ENCODE measurements at regions not wholly inside any gene's neighbourhood (a gene's known extent, or its start where the extent isn't known, plus 50 kb on each side); places are given as distances from the start of the nearest gene placed in this dataset.

DNA sequence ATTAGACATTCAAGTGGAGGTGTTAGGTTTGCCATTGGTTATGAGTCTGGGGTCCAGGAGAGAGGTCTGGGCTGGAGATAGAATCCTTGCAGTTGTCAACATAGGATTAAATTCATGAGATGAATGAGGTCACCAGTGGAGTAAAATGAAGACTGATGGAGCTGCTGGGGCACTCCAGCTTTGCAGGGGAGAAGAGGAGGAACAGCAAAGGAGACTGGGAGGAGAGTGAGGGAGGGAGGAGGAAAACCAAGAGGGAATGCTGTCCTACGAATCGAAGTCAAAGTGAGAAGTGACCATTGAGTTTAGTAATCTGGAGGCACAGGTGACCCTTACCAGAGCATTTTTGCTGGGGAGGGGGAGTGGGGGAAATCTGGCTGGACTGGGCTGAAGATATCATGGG lies 178.2 kb upstream of the NR3C1 start:
- no peak for DNase-seq

DNA sequence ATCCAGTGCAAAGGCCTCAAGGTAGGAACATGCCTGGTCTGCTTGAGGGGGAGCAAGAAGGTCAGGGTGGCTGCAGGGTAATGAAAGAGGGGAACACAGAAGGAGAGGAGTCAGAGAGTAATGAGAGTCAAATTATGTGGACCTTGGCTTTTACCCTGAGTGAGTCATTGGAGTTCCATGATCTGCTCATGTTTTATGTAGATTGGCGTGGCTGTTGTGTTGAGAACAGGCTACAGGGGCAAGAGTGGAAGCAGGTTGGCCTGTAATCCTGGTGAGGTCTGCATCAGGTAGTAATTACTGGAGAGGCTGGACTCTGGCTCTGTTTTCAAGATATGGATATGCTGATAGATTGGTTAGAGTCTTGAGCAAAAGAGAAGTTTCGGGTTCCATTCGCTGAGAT lies 177.7 kb upstream of the NR3C1 start:
- no peak for DNase-seq

DNA sequence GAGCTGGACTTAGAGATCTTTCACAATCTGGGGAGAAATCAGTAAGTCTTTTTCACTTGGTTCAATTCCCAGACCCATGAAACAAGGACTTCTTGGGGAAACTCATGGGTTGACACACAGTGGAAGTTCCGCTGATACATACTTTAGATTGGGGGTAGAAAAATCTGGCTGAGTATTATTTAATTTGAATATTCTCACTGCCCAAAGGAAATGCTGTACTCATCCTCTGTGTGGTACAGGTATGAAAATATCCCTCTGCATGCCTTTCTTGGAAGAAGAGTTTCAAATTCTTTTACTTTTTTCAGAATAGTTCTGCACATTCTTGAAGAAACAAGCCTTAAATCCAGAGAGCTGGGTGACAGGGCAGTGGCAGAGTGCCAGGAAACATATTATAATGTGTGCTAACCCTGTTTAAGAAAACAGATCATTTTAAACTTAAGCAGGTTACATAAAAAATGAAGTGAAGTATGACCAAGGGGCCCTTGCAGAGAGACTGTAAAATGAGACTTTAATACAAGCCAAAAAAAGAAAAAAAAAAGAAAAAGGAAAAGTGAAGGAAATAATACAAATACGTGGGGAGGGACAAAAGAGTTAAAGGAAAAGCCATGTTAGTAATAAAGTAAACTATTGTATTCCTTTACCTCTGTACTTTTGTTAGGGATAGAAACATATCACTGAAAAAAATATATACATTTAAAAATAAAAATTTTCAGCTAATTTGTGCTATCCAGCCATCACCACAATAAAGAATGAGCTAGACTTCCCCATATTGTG lies 173.4 kb upstream of the NR3C1 start:
- no peak for DNase-seq

DNA sequence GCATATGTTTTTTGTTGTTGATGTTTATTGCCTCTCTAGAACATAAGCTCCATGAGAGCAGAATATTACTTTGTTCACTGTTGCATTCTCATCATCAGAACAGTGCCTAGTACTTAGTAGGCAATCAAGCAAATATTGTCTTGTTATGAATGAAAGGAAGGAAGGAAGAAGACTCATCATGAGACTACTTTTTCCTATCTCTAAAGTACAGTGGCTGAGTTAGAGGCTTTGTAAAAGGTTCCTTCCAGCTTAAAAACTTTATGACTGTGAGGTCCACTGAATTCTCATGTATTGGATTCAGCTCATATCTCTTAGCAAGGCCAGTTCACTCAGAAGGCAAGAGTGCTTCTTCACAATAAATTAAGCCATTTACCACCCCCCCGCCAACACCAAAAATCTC lies 171.8 kb upstream of the NR3C1 start:
- no peak for DNase-seq

DNA sequence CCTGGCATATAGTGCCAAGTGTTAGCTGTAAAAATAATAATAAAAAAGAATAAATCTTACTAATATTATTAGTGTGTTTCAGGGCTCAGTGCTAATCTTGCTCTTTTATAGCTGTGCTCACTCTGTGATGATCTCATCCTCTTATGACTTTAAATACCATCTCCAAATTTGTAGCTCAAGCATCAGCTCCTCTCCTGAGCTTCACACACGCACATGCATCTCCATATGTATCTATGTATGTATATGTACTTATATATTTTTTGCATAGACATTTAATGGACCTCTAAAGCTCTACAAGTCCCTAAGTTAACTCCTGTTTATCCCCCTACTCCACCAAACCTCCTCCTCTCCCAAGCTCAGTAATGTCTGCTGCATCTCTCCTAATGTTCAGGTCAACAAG lies 170.8 kb upstream of the NR3C1 start:
- DNase-seq = no peak

DNA sequence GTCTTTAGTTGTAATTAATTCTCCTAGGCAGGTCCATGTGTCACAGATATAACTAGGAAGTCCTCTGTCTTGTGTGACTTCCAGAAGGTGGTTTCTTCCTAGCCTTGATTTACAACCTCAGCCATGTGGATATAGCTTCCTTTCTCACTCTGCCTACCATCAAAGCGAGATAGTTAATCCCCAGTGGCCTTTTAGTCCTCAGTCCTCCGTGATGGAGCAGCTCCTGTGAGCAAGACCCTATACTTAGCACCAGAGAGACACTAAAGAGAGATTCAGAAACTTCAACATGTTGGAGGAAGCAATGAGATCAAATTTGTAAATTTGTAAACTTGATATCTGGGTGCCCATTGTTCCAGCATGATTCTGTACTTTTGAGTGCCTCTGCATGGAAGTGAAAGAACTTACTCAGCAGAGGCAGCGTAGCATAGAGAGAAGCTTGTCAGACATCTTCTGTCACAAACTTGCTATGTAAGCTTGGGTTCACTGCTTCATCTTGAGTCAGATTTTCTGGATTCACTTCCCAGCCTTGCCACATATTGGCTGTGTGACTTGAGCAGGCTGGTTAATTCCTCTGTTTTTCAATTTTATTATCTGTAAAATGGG lies 170.2 kb upstream of the NR3C1 start:
- DNase-seq = no peak

DNA sequence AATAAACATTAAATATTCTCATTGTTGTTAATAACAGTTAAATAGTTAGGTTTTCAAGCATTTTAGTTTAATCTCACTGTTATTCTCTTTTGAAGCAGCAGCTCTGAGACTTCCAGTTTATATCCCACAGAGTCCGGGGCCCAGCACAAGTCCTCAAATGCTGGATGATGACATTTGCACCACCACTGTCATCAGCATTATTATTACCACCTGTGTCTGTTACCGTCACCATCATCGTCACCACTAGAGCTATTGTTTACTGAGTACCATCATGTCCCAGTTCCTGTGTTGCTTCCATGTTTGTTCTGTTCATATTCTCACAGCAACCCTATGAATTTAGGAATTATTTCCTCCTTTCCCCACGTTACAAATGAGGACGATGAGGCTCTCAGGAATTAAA lies 169.2 kb upstream of the NR3C1 start:
- no peak for DNase-seq

DNA sequence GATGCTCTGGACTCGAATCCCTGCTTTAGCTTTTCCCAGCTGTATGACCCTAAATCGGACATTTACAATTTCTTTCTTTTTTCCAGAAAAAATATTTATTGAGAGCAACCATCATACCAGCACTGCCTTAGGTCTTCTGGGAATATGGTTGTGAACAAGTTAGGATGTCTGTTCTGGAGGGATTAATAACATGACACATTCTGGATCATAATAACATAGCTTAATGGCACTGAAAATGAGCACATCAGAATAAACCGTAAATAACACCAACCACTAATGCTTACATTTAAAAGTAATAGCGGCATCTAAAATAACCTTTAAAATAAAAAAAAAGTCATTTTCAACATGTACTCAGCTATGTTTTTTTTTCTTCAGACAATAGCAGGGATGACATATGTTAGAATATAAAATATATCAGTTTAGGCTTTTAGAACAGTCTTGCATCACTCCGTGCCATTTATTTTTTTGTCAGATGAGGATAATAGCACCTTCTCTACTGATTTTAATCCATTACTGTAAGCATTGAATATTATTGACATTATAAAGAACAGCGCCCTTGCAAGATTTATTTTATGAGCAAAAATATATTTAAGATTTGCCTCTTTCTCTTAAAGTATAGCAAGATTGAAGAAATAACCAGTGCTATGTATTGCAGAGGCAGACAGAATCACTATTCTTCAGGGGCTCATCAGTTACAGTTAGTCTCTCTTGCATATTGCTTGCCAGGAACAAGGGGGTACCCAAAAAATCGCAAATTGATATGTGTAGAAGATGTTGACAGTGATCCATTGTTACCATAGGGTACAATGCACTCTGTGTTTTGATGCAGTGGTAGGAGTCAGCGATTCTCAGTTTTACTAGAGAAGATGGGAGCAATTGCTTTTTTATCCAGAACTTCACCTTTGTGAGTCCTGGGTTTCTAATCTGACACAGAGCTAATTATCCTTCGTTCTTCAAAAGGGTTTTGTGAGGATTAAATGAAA lies 168.4 kb upstream of the NR3C1 start:
- DNase-seq = no peak

DNA sequence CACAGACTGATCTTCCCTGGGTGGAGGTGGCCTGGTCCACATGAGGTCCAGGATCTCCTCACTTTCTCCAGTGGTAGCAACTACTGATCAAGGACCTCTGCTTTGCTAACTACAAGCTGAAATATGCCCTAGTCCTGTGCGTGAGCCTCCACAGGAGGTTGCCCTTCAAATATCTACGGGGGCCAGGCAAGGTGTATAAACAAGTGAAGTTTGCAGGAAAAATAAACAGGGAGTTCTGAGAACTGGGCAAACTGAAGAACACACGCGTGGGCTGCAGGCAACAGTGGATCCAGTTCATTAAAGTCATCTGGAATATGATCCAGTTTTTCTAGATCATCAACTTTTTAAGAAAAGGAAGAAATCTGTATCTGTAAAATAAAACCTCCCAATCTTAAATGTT lies 167.5 kb upstream of the NR3C1 start:
- DNase-seq = no peak

DNA sequence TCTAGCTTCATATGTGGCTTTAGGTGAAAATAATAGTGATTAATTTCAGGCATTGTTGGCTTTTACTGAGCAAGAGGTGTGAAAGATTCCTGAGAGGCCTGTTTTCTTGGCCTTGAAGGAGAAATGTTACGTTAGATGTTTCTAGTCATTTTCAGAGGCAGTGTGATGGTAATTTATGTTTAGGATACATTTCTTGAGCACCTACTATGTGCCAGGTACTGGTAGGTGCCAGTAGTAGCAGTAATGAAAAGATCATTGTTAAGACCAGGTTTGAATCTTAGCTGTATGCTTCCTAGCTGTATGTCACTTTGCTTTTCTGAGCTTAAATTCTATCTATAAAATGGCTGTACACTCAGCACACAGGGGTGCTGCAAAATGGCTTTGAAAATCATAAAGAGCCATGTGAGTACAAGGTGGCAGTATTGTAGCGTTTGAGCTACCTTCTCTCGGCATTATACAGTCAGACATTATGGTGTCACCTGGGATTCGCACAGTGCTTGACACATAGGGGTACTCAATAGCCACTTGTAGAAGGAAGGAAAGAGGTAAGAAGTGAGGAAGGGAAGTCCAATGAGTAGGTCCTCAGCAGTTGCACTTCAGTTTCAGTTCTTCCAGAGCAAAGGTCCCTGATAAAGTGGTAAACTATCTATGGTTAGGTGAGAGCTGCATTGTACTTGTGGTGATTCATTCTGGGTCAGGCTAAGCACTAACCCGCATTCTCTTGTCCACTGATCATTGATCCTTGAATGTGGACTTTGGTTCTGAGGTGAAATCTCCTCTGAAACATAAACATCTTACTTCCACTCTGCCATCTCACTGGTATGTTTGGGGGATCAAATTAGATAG lies 166.5 kb upstream of the NR3C1 start:
- DNase-seq = no peak

DNA sequence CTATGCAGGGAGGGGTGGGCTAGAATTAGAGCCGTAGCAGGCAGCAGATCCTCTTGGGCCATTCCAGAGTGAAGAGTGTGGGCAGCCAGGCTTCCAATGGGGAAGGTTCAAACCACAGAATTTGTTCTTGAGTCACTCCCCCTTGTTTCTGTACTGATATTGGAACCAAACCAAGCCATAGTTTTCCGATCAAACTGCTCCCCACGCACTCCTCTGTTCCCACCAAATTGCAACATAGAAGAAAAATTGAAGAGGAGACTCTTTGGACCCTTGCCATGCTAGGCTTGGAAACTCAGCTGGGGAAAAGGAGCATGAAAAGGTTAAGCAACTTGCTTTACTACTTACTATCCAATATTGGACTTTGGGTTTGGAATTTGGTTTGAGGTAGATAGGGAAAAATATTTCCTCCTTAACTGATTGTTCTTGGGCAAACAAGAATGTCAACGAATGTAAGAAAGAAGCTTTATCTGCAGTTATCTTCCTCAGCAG lies 165.8 kb upstream of the NR3C1 start:
- no peak for DNase-seq

DNA sequence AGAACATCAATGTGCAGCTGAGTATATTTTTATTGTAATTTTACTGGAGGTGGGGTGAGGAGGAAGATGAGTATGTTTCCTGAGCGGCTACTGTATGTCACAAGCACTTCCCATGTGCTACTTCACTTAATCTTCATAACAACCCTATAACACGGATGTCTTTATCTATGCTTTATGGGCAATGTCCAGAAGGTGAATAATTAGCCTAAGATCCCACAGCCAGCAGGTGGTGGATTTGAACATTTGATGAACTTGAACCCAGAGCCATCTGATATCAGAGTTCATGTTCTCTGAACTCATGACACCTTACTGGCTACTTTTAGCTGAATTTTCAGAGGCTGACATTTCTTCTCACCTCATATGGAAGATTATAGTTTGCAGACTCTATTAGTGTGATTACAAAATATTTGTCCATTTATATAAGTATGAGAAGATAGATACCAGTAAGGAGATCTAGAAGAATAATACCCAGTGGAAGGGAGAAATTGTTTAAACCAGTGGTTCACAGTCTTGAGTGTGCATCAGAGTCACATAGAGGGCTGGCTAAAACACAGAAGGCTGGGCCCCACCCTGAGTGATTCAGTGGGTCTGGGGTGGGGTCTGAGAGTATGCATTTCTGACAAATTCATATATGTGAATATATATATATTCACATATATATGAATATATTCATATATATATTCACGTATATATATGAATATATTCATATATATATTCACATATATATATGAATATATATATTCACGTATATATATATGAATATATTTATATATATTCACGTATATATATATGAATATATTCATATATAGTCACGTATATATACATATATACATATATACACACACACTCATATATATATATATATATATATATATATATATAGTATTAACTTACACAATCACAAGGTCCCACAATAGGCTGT lies 164.4 kb upstream of the NR3C1 start:
- no peak for DNase-seq

DNA sequence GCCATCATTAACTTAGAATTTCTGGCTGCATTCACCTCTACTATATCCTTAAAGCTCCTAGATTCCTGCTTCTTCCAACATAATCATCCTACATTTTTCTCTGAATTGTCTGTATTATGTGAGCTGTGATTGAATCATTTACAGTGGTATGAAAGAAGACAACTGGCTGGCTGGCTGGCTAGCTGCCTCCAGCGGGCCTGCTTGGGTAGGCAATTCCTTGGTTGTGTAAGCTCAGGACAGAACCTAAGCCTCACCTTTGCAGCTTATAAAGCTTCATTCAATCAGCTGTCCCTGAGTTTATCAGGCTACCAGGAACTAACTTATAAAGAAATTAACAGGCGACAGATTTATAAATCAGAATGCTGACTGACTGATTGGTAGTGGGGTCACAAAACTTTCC lies 162.7 kb upstream of the NR3C1 start:
- DNase-seq = no peak

DNA sequence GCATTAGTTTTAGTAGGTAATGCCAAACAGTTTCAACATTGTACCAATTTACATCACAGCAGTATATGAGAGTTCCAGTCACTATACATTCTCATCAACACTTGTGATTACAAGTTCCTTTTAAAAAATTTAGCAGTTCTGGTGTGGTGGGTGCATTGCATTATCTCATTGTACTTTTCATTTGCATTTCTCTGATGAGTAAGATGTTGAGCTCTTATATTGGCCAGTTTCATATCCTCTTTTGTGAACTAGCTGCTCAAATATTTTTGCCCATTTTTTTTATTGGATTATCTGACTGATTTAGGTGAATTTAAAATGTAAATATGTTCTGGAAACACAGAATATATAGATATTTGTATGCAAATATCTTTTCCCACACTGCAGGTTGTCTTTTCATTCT lies 160.9 kb upstream of the NR3C1 start:
- no peak for DNase-seq

DNA sequence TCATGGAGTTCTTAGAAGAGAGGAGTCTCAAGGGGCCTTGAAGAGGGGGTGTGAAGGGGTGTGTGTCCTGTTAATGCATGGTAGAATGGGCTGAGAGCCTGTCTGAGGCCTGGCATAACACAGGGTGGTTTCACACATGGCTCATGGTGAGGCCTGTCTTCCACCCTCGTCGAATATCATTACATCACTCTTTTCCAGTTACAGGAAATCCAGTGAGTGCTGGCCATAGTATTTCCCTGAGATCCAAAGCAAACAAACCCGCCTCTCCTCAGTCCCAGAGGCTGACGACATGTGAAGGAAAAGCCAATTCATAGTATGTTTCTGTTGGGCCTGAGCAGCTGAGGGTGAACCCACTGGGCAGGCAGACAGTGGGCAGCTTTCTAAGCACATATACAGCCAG lies 159.4 kb upstream of the NR3C1 start:
- no peak for DNase-seq

DNA sequence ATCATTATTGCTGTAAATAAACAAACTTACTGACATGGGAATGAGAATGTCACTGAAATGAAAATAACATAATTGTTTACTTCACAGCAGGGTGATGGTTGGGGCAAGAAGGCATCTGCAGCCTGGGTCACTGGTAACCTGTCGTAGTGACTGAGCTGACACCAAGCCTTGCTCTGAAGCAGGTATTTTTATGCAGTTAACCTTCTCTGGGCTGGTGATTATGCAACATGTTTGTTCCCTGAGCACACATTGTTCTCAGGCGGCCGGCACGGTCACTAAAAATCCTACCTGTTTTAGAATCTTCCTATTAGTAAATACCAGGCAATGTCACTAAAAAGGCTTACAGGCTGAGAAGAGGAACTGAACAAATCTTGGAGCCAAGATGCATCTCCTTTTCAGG lies 157.7 kb upstream of the NR3C1 start:
- no peak for DNase-seq

DNA sequence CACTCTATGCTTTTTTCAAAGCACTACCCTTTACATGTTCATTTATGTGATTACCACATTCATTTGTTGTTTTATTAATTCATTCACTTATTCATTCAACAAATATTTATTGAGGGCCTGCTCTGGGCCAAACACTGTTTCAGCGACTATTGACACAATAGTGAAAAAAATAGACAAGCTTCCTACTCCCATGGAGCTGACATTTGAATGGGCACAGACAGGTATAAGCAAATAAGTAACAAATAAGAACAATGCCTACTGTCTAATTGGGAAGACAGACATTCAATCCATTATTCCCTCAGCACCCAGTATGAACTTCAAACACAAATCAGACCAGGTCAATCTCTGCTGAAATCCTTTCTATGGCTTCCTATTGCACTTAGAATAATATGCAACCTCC lies 156.9 kb upstream of the NR3C1 start:
- DNase-seq = no peak

DNA sequence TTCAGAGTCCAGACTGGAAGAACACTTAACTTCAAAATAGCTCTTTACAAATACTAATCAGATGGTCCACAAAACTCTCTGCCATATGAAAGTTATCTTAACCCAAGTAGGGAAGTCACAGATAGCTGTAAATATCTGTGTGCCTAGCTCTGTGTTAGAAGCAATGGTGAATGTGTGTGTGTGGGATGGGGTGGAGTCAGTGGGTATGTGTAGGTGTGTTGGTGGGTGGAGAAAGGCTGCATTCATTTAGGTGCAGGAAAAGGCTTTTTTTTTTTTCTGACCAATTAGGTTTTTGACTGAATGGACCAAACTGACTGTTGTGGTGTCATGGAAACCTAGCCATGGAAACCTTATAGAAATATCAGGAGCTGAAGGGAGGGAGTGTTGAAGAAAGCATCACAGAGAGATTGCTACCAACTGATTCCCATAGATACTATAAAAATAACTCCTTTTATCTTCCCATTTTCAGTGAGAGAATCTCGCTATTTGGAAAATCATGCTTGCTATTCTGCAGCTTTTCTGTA lies 156.2 kb upstream of the NR3C1 start:
- DNase-seq = no peak

DNA sequence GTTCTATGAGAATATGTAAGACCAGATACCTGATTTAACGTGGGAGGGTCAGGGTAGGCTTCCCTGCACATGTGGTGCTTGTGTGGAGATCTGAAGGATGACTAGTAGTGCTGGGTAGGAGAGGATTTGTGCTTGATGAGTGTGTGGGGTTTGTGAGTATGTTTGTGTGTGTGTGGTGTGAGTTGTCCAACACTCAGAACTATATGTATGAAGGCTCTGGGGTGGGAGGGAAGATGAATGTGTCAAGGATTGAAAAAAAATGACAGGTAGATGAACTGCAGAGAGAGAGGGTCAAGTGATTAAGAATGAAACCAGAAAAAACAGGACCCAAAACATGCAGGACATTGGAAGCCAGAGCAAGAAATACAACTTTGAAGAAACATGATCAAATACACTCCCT lies 154.6 kb upstream of the NR3C1 start:
- no peak for DNase-seq

DNA sequence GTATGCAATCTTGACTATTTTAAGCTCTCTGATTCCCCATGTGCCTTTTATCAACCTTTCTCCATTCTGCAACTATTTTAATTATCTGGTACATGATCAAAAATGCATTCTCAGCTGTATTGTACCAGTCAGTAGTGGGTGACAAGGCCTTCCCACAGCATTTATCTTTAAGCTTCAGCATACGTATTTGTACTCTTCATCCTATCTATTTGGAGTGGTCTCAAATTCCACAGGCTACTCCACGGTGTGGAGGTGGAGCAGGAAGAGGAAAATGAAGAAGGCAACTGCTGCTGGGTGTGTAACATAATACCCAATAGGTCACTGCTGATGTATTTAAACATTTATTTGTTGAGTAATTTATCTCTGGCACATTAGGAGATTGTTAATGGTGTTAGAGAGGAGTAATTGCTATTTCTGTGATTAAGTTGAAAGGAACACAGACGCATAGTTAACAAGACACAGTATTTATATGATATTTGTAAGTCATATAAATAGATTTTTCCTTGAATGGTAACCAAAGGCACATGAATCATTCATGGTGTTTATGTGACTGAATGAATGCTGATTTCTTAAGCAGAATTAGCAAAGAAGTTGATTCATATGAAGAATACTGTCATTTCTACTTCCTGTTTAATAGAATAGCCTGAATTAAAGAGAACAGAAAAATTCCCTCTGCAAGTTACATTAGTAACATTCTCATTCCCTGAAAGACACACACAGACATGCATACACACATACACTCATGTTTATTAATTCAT lies 153.8 kb upstream of the NR3C1 start:
- DNase-seq = no peak
